ENCODE measurements at regions not wholly inside any gene's neighbourhood (a gene's known extent, or its start where the extent isn't known, plus 50 kb on each side); places are given as distances from the start of the nearest gene placed in this dataset.

GRCh38 chr6:121619987-121620740 is 184.7 kb downstream of the GJA1 start:
- TF ChIP-seq CTCF (IDR thresholded peaks at IDR 0.05) (no peak), POLR2A (IDR thresholded peaks at IDR 0.05; ENCODE audit: low read depth) (no peak)
